ENCODE measurements at regions not wholly inside any gene's neighbourhood (a gene's known extent, or its start where the extent isn't known, plus 50 kb on each side); places are given as distances from the start of the nearest gene placed in this dataset.

DNA sequence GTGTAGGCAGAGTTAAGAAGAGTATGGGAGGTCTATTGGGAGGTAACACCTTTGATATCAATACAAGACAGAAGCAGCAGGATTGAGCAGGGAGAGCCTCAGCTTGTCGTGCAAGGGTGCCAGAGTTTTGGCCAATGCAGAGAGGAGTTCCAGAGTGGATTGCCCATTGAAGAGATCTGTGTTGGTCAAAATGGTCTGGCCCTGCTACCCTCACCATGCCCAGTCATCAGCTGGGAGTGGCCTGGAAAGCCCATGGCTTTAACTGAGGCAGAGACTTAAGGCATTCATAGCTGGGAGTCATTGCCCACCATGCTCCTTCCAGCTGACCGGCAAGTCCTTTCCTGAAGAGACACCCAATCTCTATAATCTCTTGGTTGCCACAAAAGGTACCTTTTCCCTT lies 271.3 kb downstream of the ABHD5 start:
- intact Hi-C loops (cut with DNase I): no loop called here
- no peak overlapping the region for H3K27ac ChIP-seq

GRCh38 chr3:43963208-43963607 lies 272.5 kb downstream of the ABHD5 start:
- Histone ChIP-seq H3K27me3 (peaks cover 0 to 37% of the 10 kb centered on the region in 2 donors), H3K27ac (no peak overlapping the region), H3K36me3 (no peaks in the 10 kb centered on the region), H3K4me3 (no peak overlapping the region), H3K4me1 (no peaks in the 10 kb centered on the region), H3K9me3 (no peaks in the 10 kb centered on the region)
- TF ChIP-seq CTCF (IDR thresholded peaks at IDR 0.05): no peak
- intact Hi-C loops (cut with DNase I): no loop called here
- ATAC-seq: no peak
- DNase-seq: no peak

More for the DNA sequence above, 271.3 kb downstream of the ABHD5 start:
- Histone ChIP-seq H3K9me3 (no peaks in the 10 kb centered on the region), H3K36me3 (no peaks in the 10 kb centered on the region), H3K4me1 (no peaks in the 10 kb centered on the region), H3K4me3 (no peak overlapping the region), H3K27me3 (peaks cover 0 to 26% of the 10 kb centered on the region in 2 donors)
- DNase-seq: no peak
- ATAC-seq: no peak
- no peak for TF ChIP-seq CTCF (IDR thresholded peaks at IDR 0.05)

- H3K27ac ChIP-seq: no peak overlapping the region
- H3K4me3 ChIP-seq: no peak overlapping the region
- intact Hi-C loops (cut with DNase I): no loop called here
- ATAC-seq: no peak
- H3K9me3 ChIP-seq: no peaks in the 10 kb centered on the region
- DNase-seq: no peak
- no peaks in the 10 kb centered on the region for H3K4me1 ChIP-seq
- no peak for TF ChIP-seq CTCF (IDR thresholded peaks at IDR 0.05)
- H3K36me3 ChIP-seq: no peaks in the 10 kb centered on the region
- peaks cover 0 to 37% of the 10 kb centered on the region in 2 donors for H3K27me3 ChIP-seq
These were observed 273.9 kb downstream of the ABHD5 start for GRCh38 chr3:43964640-43965039.

DNA sequence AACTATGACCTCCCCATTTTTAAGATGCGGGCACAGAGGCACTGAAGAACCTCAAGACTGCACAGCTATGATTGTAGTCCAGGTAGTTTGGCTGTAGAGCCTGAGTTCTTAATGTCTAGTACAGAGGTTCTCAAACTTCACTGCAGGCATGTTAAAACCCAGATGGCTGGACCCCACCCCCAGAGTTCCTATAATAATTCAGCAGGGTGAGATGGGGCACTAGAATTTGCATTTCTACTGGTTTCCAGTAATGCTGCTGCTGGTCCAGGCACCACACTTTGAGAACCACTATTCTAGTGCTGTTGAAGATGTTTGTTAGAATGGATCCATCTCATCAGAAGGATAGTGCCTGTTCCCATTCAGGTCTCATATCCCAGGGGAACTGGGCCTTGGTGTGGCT lies 274.9 kb downstream of the ABHD5 start:
- Histone ChIP-seq H3K36me3 (no peaks in the 10 kb centered on the region), H3K9me3 (no peaks in the 10 kb centered on the region), H3K27me3 (peaks cover 0 to 37% of the 10 kb centered on the region in 2 donors), H3K27ac (no peak overlapping the region), H3K4me1 (no peaks in the 10 kb centered on the region), H3K4me3 (no peak overlapping the region)
- TF ChIP-seq CTCF (IDR thresholded peaks at IDR 0.05): no peak
- no peak for DNase-seq
- intact Hi-C loops (cut with DNase I): no loop called here
- ATAC-seq: no peak

- intact Hi-C loops (cut with DNase I): no loop called here
- no peaks in the 10 kb centered on the region for H3K4me1 ChIP-seq
- DNase-seq (no peak), ATAC-seq (no peak)
- no peak for TF ChIP-seq CTCF (IDR thresholded peaks at IDR 0.05)
- no peak overlapping the region for H3K4me3 ChIP-seq
- no peaks in the 10 kb centered on the region for H3K36me3 ChIP-seq
- no peaks in the 10 kb centered on the region for H3K9me3 ChIP-seq
- H3K27ac ChIP-seq: no peak overlapping the region
- H3K27me3 ChIP-seq: peaks cover 0 to 37% of the 10 kb centered on the region in 2 donors
These were observed 275.4 kb downstream of the ABHD5 start for GRCh38 chr3:43966126-43966525.
